GM23338 (cell line): ENCODE measurements at regions not wholly inside any gene's neighbourhood (a gene's known extent, or its start where the extent isn't known, plus 50 kb on each side); places are given as distances from the start of the nearest gene placed in this dataset.

Experiments
- ATAC-seq: fragments of 200-7000 bp; cut with Tn5 transposase; 3 replicates; pipeline ENCODE4 v1.9.1; 2020
- DNase-seq: peaks from one replicate; pipeline ENCODE4 v3.0.0-alpha.2; 2015; ENCODE audit warnings: low spot score
- H2AFZ ChIP-seq: fragments of 200-600 bp; sonication (generic); 2 replicates; pipeline ENCODE4 v1.8.0; 2016; ENCODE audit warnings: antibody characterized with exemption, mild to moderate bottlenecking, moderate library complexity
- H3F3A ChIP-seq: fragments of 200-600 bp; sonication (generic); replicated peaks from 2 replicates; pipeline ENCODE4 v1.8.0; 2017; ENCODE audit warnings: antibody characterized with exemption, mixed run types, low read depth
- H3K27ac ChIP-seq: fragments of 200-600 bp; sonication (generic); 2 replicates; pipeline ENCODE4 v1.6.1; 2016; ENCODE audit warnings: low read depth
- H3K27me3 ChIP-seq: fragments of 200-600 bp; sonication (generic); 2 replicates; pipeline ENCODE4 v1.8.0; 2016; ENCODE audit warnings: mild to moderate bottlenecking, mixed run types, moderate library complexity; ENCODE audit not compliant: insufficient read depth
- H3K36me3 ChIP-seq: fragments of 200-600 bp; sonication (generic); 2 replicates; pipeline ENCODE4 v1.8.0; 2016; ENCODE audit warnings: mild to moderate bottlenecking; ENCODE audit not compliant: insufficient read depth
- H3K4me1 ChIP-seq: fragments of 200-600 bp; sonication (generic); 2 replicates; pipeline ENCODE4 v1.8.0; 2016; ENCODE audit warnings: mild to moderate bottlenecking, moderate library complexity; ENCODE audit not compliant: insufficient read depth
- H3K4me2 ChIP-seq: fragments of 200-600 bp; sonication (generic); 2 replicates; pipeline ENCODE4 v1.7.1; 2017; ENCODE audit warnings: mixed run types
- H3K4me3 ChIP-seq: fragments of 200-600 bp; sonication (generic); 2 replicates; pipeline ENCODE4 v1.6.1; 2016; ENCODE audit warnings: mixed run types
- H3K79me2 ChIP-seq: fragments of 200-600 bp; sonication (generic); replicated peaks from 2 replicates; pipeline ENCODE4 v1.8.0; 2017; ENCODE audit warnings: mild to moderate bottlenecking; ENCODE audit not compliant: insufficient read depth
- H3K9me2 ChIP-seq: fragments of 200-600 bp; sonication (generic); 2 replicates; pipeline ENCODE4 v1.8.0; 2017; ENCODE audit not compliant: insufficient read depth
- H4K20me1 ChIP-seq: fragments of 200-600 bp; sonication (generic); replicated peaks from 2 replicates; pipeline ENCODE4 v1.8.0; 2017; ENCODE audit warnings: mild to moderate bottlenecking; ENCODE audit not compliant: insufficient read depth
- H3K27ac Mint-ChIP-seq: 2 replicates; pipeline ENCODE4 v1.8.0; 2020; ENCODE audit warnings: inconsistent platforms, mild to moderate bottlenecking, moderate library complexity, mixed read lengths
- H3K27me3 Mint-ChIP-seq: 3 replicates; pipeline ENCODE4 v1.8.0; 2022; ENCODE audit warnings: low read depth, mild to moderate bottlenecking, moderate library complexity, mixed read lengths, inconsistent platforms; ENCODE audit not compliant: insufficient read depth, poor library complexity
- H3K36me3 Mint-ChIP-seq: 3 replicates; pipeline ENCODE4 v1.8.0; 2021; ENCODE audit warnings: low read depth, mild to moderate bottlenecking, inconsistent platforms, moderate library complexity, mixed read lengths
- H3K4me1 Mint-ChIP-seq: 3 replicates; pipeline ENCODE4 v1.8.0; 2020; ENCODE audit warnings: mild to moderate bottlenecking, inconsistent platforms, mixed read lengths
- H3K4me3 Mint-ChIP-seq: 3 replicates; pipeline ENCODE4 v1.8.0; 2021; ENCODE audit warnings: moderate library complexity, mild to moderate bottlenecking, inconsistent platforms, mixed read lengths
- H3K9me3 Mint-ChIP-seq: 3 replicates; pipeline ENCODE4 v1.8.0; 2020; ENCODE audit warnings: moderate library complexity, mild to moderate bottlenecking, inconsistent platforms, mixed read lengths
- ETS1 ChIP-seq: IDR thresholded peaks from 2 replicates; pipeline ENCODE4 v1.6.1; 2016; ENCODE audit warnings: antibody characterized with exemption
- EZH2 ChIP-seq: fragments of 200-600 bp; sonication (generic); IDR thresholded peaks from one replicate; pipeline ENCODE4 v1.8.0; 2017; ENCODE audit warnings: antibody characterized with exemption, mild to moderate bottlenecking, low read depth; ENCODE audit not compliant: unreplicated experiment
- REST ChIP-seq: IDR thresholded peaks from one replicate; pipeline ENCODE4 v1.6.1; 2018; ENCODE audit warnings: antibody characterized with exemption; ENCODE audit not compliant: unreplicated experiment
- TF ChIP-seq, protein P1 (sequence below): fragments of 250-450 bp; sonication (Bioruptor Pico); IDR thresholded peaks from 2 replicates; pipeline ENCODE4 v1.5.0; 2020; ENCODE audit warnings: mild to moderate bottlenecking, moderate library complexity

DNA sequence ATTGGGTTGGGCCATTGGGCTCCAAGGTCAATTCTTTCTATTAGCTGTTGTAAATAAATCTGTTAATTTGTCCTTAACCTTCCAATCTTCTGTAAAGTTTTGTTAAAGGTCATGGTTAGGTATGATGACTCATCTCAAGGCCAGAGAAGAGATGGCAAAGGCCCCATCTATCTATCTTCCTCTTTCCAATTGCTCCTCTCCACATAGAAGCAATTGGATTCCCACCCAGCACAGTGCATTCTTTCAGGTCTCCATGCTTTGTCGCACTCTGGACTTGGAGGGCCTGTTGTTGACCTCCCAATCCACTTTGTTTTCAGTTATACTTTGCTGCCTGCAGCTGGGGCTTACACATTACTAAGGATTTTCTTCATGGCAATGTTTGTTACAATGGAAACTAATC is 118.5 kb downstream of the MFAP3L start (continued):
- TF ChIP-seq, protein P1, sequence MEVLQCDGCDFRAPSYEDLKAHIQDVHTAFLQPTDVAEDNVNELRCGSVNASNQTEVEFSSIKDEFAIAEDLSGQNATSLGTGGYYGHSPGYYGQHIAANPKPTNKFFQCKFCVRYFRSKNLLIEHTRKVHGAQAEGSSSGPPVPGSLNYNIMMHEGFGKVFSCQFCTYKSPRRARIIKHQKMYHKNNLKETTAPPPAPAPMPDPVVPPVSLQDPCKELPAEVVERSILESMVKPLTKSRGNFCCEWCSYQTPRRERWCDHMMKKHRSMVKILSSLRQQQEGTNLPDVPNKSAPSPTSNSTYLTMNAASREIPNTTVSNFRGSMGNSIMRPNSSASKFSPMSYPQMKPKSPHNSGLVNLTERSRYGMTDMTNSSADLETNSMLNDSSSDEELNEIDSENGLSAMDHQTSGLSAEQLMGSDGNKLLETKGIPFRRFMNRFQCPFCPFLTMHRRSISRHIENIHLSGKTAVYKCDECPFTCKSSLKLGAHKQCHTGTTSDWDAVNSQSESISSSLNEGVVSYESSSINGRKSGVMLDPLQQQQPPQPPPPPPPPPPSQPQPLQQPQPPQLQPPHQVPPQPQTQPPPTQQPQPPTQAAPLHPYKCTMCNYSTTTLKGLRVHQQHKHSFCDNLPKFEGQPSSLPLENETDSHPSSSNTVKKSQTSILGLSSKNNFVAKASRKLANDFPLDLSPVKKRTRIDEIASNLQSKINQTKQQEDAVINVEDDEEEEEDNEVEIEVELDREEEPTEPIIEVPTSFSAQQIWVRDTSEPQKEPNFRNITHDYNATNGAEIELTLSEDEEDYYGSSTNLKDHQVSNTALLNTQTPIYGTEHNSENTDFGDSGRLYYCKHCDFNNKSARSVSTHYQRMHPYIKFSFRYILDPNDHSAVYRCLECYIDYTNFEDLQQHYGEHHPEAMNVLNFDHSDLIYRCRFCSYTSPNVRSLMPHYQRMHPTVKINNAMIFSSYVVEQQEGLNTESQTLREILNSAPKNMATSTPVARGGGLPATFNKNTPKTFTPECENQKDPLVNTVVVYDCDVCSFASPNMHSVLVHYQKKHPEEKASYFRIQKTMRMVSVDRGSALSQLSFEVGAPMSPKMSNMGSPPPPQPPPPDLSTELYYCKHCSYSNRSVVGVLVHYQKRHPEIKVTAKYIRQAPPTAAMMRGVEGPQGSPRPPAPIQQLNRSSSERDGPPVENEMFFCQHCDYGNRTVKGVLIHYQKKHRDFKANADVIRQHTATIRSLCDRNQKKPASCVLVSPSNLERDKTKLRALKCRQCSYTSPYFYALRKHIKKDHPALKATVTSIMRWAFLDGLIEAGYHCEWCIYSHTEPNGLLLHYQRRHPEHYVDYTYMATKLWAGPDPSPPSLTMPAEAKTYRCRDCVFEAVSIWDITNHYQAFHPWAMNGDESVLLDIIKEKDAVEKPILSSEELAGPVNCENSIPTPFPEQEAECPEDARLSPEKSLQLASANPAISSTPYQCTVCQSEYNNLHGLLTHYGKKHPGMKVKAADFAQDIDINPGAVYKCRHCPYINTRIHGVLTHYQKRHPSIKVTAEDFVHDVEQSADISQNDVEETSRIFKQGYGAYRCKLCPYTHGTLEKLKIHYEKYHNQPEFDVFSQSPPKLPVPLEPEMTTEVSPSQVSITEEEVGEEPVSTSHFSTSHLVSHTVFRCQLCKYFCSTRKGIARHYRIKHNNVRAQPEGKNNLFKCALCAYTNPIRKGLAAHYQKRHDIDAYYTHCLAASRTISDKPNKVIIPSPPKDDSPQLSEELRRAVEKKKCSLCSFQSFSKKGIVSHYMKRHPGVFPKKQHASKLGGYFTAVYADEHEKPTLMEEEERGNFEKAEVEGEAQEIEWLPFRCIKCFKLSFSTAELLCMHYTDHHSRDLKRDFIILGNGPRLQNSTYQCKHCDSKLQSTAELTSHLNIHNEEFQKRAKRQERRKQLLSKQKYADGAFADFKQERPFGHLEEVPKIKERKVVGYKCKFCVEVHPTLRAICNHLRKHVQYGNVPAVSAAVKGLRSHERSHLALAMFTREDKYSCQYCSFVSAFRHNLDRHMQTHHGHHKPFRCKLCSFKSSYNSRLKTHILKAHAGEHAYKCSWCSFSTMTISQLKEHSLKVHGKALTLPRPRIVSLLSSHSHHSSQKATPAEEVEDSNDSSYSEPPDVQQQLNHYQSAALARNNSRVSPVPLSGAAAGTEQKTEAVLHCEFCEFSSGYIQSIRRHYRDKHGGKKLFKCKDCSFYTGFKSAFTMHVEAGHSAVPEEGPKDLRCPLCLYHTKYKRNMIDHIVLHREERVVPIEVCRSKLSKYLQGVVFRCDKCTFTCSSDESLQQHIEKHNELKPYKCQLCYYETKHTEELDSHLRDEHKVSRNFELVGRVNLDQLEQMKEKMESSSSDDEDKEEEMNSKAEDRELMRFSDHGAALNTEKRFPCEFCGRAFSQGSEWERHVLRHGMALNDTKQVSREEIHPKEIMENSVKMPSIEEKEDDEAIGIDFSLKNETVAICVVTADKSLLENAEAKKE (CRISPR knock-in tag), result no peak

DNA sequence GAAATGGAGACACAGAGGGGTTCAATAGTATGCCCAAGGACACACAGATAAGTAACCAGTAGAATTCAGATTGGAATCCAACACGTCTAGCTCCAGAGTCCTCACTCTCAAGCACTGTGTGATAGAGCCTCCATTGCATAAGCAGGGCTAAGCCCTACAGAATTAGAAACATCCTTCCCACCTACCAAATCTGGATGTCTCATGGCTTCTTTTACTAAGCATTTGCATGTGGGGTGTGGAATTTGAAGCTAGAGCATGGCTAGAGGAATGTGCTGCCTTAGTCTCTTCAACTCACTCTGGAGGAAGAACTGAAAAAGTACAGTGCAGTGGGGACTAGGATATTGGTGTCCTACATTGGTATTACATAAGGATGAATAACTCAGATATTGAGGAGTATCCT is 119.4 kb downstream of the MFAP3L start:
- H3K27me3 Mint-ChIP-seq, result no peaks in the 10 kb centered on the region
- ATAC-seq (no peak), DNase-seq (no peak)
- Histone ChIP-seq H3F3A (no peaks in the 10 kb centered on the region), H4K20me1 (no peaks in the 10 kb centered on the region), H2AFZ (no peak overlapping the region), H3K9me2 (no peaks in the 10 kb centered on the region), H3K79me2 (no peaks in the 10 kb centered on the region), H3K4me3 (no peak overlapping the region), H3K27me3 (no peaks in the 10 kb centered on the region), H3K4me2 (no peak overlapping the region), H3K4me1 (no peaks in the 10 kb centered on the region), H3K36me3 (no peaks in the 10 kb centered on the region), H3K27ac (no peak overlapping the region)
- H3K36me3 Mint-ChIP-seq, result no peaks in the 10 kb centered on the region
- H3K9me3 Mint-ChIP-seq, result no peaks in the 10 kb centered on the region
- H3K4me3 Mint-ChIP-seq, result no peak overlapping the region
- H3K4me1 Mint-ChIP-seq, result no peaks in the 10 kb centered on the region; the same call in 2 of the 3 replicates
- no peak overlapping the region for H3K27ac Mint-ChIP-seq
- TF ChIP-seq REST (no peak), ETS1 (no peak), EZH2 (no peak)
- TF ChIP-seq, protein P1 (CRISPR knock-in tag), result no peak
